Pancreas (tissue), 10 donors: ENCODE measurements at regions not wholly inside any gene's neighbourhood (a gene's known extent, or its start where the extent isn't known, plus 50 kb on each side); places are given as distances from the start of the nearest gene placed in this dataset.

Source experiments
- ATAC-seq, 4 donors: fragments of 200-7000 bp; cut with Tn5 transposase; one replicate each; pipeline versions ENCODE4 v1.8.0 to v1.9.1; 2020; ENCODE audit warnings: mild to moderate bottlenecking in 4 of 4, moderate library complexity in 4 of 4
- DNase-seq, 6 donors: peaks; one replicate each; pipeline ENCODE4 v3.0.0-alpha.2; 2020
- FAIRE-seq: peaks from 2 replicates; lab custom pipeline; 2012; peaks lifted over from hg19 to GRCh38; lab: Jason Lieb, UNC
- H3K27ac ChIP-seq, 4 donors: fragments of 200-600 bp; sonication (generic); 1 replicate in 3 of 4; 2 replicates in 1 of 4; pipeline versions ENCODE4 v1.5.0 to v1.8.0; 2020
- H3K27me3 ChIP-seq, 4 donors: fragments of 200-600 bp; one replicate each; pipeline ENCODE4 v1.8.0; 2021
- H3K36me3 ChIP-seq, 3 donors: fragments of 200-600 bp; sonication (generic) in 1 of 3; one replicate each; pipeline versions ENCODE4 v1.5.0 to v1.8.0; 2020 to 2021
- H3K4me1 ChIP-seq, 3 donors: fragments of 200-600 bp; one replicate each; pipeline ENCODE4 v1.8.0; 2021
- H3K4me3 ChIP-seq, 4 donors: fragments of 200-600 bp; sonication (generic) in 2 of 4; one replicate each; pipeline versions ENCODE4 v1.5.0 to v1.8.0; 2020 to 2021
- H3K9me3 ChIP-seq, 4 donors: fragments of 200-600 bp; one replicate each; pipeline ENCODE4 v1.8.0; 2021
- WGBS, 2 donors: extraction: QIAGEN DNeasy Blood & Tissue Kit; methylation state at CpG; one replicate each; pipeline ENCODE4 v1.1.7; 2013; 5-methylcytosine and 5-hydroxymethylcytosine counted together
- intact Hi-C, 3 donors: fragments of 100-400 bp; cut with DNase I; formaldehyde crosslinking; loops; one replicate each; pipeline versions ENCODE4 v1.11.1 to v1.14.2; 2022
- TF ChIP-seq, protein P1 (sequence below), 4 donors: fragments of 200-600 bp; sonication (generic) in 3 of 4; IDR thresholded peaks; one replicate each; pipeline versions ENCODE4 v1.5.0 to v1.8.0; 2021; ENCODE audit warnings: antibody characterized with exemption in 4 of 4
- donor health status: healthy with polysubstance abuse.
- donor health status: DM: no; HTN: no; CAD: no; lungs with moderate emphysema.
- donor health status: DM: no; HTN: no; CAD: no.
- donor health status: control.
- donor health status: control.
- donor health status: Bipolar disorder and iron deficiency.
- donor health status: DM: yes; HTN: yes; CAD: no.
- donor health status: DM: no; HTN: no; CAD: no.
- donor health status: DM: no; HTN: no; CAD: no.
- donor health status: DM: yes; HTN: yes; CAD: no.

- Histone ChIP-seq H3K27me3 (no peaks in the 10 kb centered on the region), H3K36me3 (no peaks in the 10 kb centered on the region), H3K9me3 (no peaks in the 10 kb centered on the region), H3K4me1 (no peaks in the 10 kb centered on the region), H3K27ac (no peak overlapping the region), H3K4me3 (no peak overlapping the region)
- TF ChIP-seq, protein P1, sequence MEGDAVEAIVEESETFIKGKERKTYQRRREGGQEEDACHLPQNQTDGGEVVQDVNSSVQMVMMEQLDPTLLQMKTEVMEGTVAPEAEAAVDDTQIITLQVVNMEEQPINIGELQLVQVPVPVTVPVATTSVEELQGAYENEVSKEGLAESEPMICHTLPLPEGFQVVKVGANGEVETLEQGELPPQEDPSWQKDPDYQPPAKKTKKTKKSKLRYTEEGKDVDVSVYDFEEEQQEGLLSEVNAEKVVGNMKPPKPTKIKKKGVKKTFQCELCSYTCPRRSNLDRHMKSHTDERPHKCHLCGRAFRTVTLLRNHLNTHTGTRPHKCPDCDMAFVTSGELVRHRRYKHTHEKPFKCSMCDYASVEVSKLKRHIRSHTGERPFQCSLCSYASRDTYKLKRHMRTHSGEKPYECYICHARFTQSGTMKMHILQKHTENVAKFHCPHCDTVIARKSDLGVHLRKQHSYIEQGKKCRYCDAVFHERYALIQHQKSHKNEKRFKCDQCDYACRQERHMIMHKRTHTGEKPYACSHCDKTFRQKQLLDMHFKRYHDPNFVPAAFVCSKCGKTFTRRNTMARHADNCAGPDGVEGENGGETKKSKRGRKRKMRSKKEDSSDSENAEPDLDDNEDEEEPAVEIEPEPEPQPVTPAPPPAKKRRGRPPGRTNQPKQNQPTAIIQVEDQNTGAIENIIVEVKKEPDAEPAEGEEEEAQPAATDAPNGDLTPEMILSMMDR (IDR thresholded peaks at IDR 0.05): no peak
- DNase-seq: no peak
- no peak for FAIRE-seq
- 84% methylated on average over 13 of the region's 13 CpGs for WGBS, 2 donors
- no peak for ATAC-seq
- intact Hi-C loops: no loop called here
Observed at GRCh38 chr9:86876621-86877196, 70.6 kb downstream of the GAS1 start.

DNA sequence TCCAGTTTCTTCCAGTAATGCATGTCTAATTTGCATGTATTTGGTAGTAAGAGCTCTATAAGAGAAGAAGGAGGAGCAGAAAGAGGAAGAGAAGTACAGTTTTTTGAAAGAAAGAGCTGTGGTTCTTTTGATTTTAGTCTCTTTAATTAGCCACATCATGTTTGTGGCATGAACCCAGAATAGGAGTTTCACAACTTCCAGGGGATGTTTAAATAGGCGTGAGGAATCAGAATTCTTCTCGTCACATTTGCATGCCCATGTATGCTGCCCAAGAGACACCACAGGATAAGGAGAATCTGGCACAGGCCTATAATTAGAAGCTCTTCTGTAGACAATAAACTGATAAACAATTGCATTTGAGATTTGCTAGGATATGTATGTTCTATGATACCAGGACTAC, 78.7 kb downstream of the GAS1 start:
- Histone ChIP-seq H3K4me3 (no peak overlapping the region), H3K4me1 (peaks cover 0 to 6% (median 0%) of the 10 kb centered on the region in 3 donors), H3K36me3 (no peaks in the 10 kb centered on the region), H3K27ac (no peak overlapping the region), H3K27me3 (no peaks in the 10 kb centered on the region), H3K9me3 (no peaks in the 10 kb centered on the region)
- 41 to 56% methylated on average over 2 of the region's 2 CpGs for WGBS, 2 donors
- ATAC-seq (no peak), DNase-seq (no peak), FAIRE-seq (no peak)
- intact Hi-C loops: no loop called here
- TF ChIP-seq, protein P1 (IDR thresholded peaks at IDR 0.05): no peak

- ATAC-seq (peak; percentile 38 to 65 (median 44)), FAIRE-seq (no peak), DNase-seq (peak in 3 of 6 donors; percentile 20 to 30 (median 26))
- Histone ChIP-seq H3K4me1 (peaks cover 0 to 6% (median 0%) of the 10 kb centered on the region in 3 donors), H3K9me3 (no peaks in the 10 kb centered on the region), H3K27me3 (no peaks in the 10 kb centered on the region), H3K27ac (no peak overlapping the region), H3K4me3 (no peak overlapping the region), H3K36me3 (no peaks in the 10 kb centered on the region)
- intact Hi-C loops: no loop called here
- WGBS, 2 donors: 47 to 49% methylated on average over 5 of the region's 5 CpGs
- TF ChIP-seq, protein P1 (IDR thresholded peaks at IDR 0.05): no peak
Observed at GRCh38 chr9:86867804-86868313, 79.4 kb downstream of the GAS1 start.

DNA sequence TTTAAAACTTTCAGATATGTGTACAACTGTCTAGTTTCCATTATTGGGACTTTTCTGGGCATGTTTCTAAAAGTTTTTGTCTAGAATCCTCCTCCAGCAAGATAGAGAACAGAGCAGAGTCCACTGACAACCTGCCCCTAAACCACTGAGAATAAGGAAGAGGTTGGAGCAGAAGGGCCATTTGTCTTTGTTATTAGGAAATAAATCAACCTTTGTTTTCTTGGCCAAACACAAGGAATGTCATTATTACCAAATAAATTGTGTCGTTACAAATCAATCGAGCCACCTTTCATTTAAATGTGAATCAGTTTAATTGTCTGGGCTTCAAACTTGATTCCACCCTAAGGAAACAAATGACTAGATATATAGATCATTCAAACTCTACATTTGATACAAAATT, 81.4 kb downstream of the GAS1 start:
- TF ChIP-seq, protein P1 (IDR thresholded peaks at IDR 0.05): no peak
- no peak for DNase-seq
- FAIRE-seq: no peak
- Histone ChIP-seq H3K4me3 (no peak overlapping the region), H3K27me3 (no peaks in the 10 kb centered on the region), H3K36me3 (no peaks in the 10 kb centered on the region), H3K27ac (no peak overlapping the region), H3K9me3 (no peaks in the 10 kb centered on the region), H3K4me1 (peaks cover 0 to 6% (median 0%) of the 10 kb centered on the region in 3 donors)
- WGBS, 2 donors: 40 to 49% methylated on average over 2 of the region's 2 CpGs
- intact Hi-C loops: no loop called here
- no peak for ATAC-seq

- H3K9me3 ChIP-seq: no peaks in the 10 kb centered on the region
- no peak overlapping the region for H3K4me3 ChIP-seq
- 39 to 50% methylated on average over 6 of the region's 6 CpGs for WGBS, 2 donors
- H3K4me1 ChIP-seq: peaks cover 0 to 18% (median 8%) of the 10 kb centered on the region in 3 donors
- H3K27me3 ChIP-seq: no peaks in the 10 kb centered on the region
- H3K27ac ChIP-seq: no peak overlapping the region
- ATAC-seq: peak; percentile 47 to 63 (median 52)
- FAIRE-seq: no peak
- no peaks in the 10 kb centered on the region for H3K36me3 ChIP-seq
- TF ChIP-seq, protein P1 (IDR thresholded peaks at IDR 0.05): no peak
- DNase-seq: peak in 3 of 6 donors; percentile 14 to 29 (median 23)
- intact Hi-C loops: no loop called here
Observed at GRCh38 chr9:86860006-86860405, 87.3 kb downstream of the GAS1 start.
